ENCODE measurements at regions not wholly inside any gene's neighbourhood (a gene's known extent, or its start where the extent isn't known, plus 50 kb on each side); places are given as distances from the start of the nearest gene placed in this dataset.

- TF ChIP-seq CHD7 (IDR thresholded peaks at IDR 0.05; ENCODE audit: insufficient replicate concordance, low read length) (no peak), SP4 (IDR thresholded peaks at IDR 0.05; ENCODE audit: low read length) (no peak), BACH1 (IDR thresholded peaks at IDR 0.05; ENCODE audit: low read length) (no peak), EGR1 (IDR thresholded peaks at IDR 0.05; ENCODE audit: borderline replicate concordance, low read depth, low read length) (no peak)
Observed at GRCh38 chr15:94769089-94769488, 537.7 kb downstream of the MCTP2 start (continued).

All from H1 (cell line).